Astrocyte of the cerebellum (primary cell): ENCODE measurements at regions not wholly inside any gene's neighbourhood (a gene's known extent, or its start where the extent isn't known, plus 50 kb on each side); places are given as distances from the start of the nearest gene placed in this dataset.

ENCODE experiments used
- DNase-seq: peaks from one replicate; pipeline ENCODE4 v3.0.0-alpha.2; 2011; ENCODE audit warnings: low read depth
- H3K4me3 ChIP-seq: 2 replicates; pipeline ENCODE4 v1.5.1; 2011; ENCODE audit warnings: mild to moderate bottlenecking, low read depth, low read length, moderate library complexity
- CTCF ChIP-seq: IDR thresholded peaks from 2 replicates; pipeline ENCODE4 v1.5.1; 2012; ENCODE audit warnings: low read length, low read depth, moderate library complexity, mild to moderate bottlenecking; ENCODE audit errors: missing control alignments
- in situ Hi-C: cut with HindIII; loops from 2 replicates; pipeline ENCODE4 v1.10.0; 2017; ENCODE audit warnings: low sequenced_read_pairs

GRCh38 chr12:14275886-14276285, 89.6 kb upstream of the ATF7IP start:
- in situ Hi-C loops: no loop called here
- no peak for DNase-seq
- no peak overlapping the region for H3K4me3 ChIP-seq
- no peak for TF ChIP-seq CTCF

GRCh38 chr12:14278294-14278953, 87.1 kb upstream of the ATF7IP start:
- no peak for TF ChIP-seq CTCF
- DNase-seq: no peak
- H3K4me3 ChIP-seq: no peak overlapping the region
- in situ Hi-C loops: no loop called here

- in situ Hi-C loops: no loop called here
- no peak for DNase-seq
- H3K4me3 ChIP-seq: no peak overlapping the region
- no peak for TF ChIP-seq CTCF
Observed at GRCh38 chr12:14279845-14280244, 85.6 kb upstream of the ATF7IP start.

GRCh38 chr12:14280921-14281320, 84.6 kb upstream of the ATF7IP start:
- TF ChIP-seq CTCF: no peak

DNA sequence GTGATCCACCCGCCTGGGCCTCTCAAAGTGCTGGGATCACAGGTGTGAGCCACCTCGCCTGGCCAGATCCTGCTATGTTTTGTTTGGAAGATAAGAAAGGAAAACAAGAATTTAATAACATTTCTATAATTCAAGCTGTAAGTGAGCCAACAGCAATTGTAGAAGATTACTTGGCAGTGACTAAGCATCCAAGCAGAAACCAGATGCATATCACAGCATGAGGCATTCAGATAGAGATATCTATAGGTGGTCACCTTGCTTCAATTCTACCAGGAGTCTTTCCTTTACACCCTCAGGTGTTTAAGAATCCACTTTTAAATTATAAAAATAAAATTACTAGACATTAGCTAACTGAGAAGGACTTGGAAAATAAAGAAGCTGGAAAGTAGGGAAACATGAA, 83.9 kb upstream of the ATF7IP start:
- H3K4me3 ChIP-seq: no peak overlapping the region
- in situ Hi-C loops: no loop called here
- no peak for DNase-seq
- TF ChIP-seq CTCF: no peak

More at GRCh38 chr12:14280921-14281320, 84.6 kb upstream of the ATF7IP start:
- no peak overlapping the region for H3K4me3 ChIP-seq
- no peak for DNase-seq
- in situ Hi-C loops: no loop called here

DNA sequence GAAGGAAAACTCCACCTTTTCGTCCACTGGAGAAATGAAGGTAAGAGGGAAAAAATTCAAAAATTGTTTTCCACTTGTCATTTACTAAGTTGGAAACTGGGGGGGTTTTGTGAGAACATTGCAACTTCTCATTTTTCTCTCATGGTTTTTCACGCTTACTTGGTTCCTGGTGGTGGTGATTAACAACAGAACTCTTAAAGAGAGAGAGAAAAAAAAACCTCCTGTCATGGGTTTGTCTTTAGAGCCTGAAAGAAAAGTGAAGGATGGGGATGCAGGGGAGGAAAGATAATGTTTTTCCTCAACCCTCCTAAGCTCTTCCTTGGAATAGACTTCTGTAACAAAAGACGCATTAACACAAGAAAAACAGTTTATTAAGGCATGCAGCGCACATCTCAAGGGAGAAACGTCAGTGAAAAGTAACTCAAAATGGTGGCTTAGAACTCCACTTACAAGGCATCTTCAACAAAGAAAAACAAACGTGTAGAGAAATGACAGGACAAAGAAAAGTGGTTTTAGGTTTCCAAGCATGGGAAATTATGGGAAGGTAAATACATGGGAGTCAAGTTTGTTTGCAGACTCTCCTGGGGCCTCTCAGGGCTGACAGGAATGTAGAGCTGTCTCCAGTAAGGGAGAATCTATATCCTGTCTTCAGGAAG, 81.9 kb upstream of the ATF7IP start:
- in situ Hi-C loops: no loop called here
- no peak overlapping the region for H3K4me3 ChIP-seq
- no peak for TF ChIP-seq CTCF
- DNase-seq: no peak
